ENCODE measurements at regions not wholly inside any gene's neighbourhood (a gene's known extent, or its start where the extent isn't known, plus 50 kb on each side); places are given as distances from the start of the nearest gene placed in this dataset.

DNA sequence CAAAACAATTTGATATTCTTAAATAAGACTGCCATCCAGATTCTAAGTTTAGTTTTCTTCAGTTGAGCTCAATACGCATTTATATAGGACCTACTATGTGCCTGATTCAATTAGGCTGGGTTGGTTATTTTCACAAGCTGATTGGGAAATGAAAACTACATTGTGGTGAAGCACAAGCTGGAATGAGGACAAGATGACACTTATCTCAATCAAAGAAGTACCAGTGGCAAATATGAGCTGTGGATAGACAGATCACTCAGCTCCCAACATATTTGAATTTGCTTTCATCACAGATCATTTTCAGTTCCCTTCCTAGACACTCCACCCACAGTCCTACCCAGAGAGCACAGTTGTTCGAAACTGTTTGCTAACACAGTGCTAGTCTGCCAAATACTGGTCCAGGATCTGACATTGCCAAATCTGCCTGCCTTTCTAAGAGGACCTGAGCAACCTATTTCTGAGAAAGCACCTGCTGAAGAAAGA, 74.7 kb downstream of the LLPH start:
- H3K36me3 ChIP-seq = no peaks in the 10 kb centered on the region
- H3K4me1 ChIP-seq = no peaks in the 10 kb centered on the region
- intact Hi-C loops (cut with DNase I; ENCODE audit: low total_unique reads) = no loop called here
- no peaks in the 10 kb centered on the region for H3K9me3 ChIP-seq
- H3K27me3 ChIP-seq = no peaks in the 10 kb centered on the region
- no peak overlapping the region for H3K27ac ChIP-seq
- TF ChIP-seq, protein P1, sequence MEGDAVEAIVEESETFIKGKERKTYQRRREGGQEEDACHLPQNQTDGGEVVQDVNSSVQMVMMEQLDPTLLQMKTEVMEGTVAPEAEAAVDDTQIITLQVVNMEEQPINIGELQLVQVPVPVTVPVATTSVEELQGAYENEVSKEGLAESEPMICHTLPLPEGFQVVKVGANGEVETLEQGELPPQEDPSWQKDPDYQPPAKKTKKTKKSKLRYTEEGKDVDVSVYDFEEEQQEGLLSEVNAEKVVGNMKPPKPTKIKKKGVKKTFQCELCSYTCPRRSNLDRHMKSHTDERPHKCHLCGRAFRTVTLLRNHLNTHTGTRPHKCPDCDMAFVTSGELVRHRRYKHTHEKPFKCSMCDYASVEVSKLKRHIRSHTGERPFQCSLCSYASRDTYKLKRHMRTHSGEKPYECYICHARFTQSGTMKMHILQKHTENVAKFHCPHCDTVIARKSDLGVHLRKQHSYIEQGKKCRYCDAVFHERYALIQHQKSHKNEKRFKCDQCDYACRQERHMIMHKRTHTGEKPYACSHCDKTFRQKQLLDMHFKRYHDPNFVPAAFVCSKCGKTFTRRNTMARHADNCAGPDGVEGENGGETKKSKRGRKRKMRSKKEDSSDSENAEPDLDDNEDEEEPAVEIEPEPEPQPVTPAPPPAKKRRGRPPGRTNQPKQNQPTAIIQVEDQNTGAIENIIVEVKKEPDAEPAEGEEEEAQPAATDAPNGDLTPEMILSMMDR (IDR thresholded peaks at IDR 0.05) = no peak
- TF ChIP-seq POLR2AphosphoS5 (IDR thresholded peaks at IDR 0.05) (no peak), POLR2A (IDR thresholded peaks at IDR 0.05) (no peak)
- DNase-seq (ENCODE audit: low spot score in 2 of 2) = no peak
- no peak overlapping the region for H3K4me3 ChIP-seq

DNA sequence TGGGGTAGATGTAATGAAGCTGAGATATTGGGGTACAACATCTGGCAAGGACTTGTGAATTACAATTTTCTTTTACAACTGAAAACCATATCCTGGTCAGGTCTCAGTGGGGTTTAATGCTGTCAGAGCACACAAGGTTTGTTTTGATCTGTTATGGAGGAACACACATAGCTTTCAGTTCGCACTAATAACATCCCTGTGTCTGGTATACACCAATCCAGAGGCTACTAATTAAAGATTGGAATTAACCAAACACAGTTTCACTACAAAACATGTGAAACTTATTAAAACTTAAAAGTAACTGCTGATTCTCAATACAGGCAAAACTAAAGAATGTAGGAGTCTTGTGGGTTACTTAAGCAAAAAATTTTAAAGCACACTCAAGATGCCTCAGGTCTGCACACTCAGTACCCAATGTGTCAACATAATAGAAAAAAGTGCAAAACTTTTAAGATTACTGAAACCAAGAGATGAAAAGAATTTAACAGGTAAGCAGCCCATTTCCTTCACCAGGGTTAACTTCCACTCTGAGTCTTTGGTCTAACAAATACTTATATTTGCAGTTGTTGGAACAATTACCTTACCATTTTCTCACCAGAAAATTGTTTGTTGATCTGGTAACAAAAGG, 77.4 kb downstream of the LLPH start:
- H3K36me3 ChIP-seq = no peaks in the 10 kb centered on the region
- no peak for DNase-seq (ENCODE audit: low spot score in 2 of 2)
- no peaks in the 10 kb centered on the region for H3K9me3 ChIP-seq
- intact Hi-C loops (cut with DNase I; ENCODE audit: low total_unique reads) = no loop called here
- no peaks in the 10 kb centered on the region for H3K27me3 ChIP-seq
- H3K4me1 ChIP-seq = no peaks in the 10 kb centered on the region
- no peak overlapping the region for H3K27ac ChIP-seq
- no peak overlapping the region for H3K4me3 ChIP-seq
- TF ChIP-seq, protein P1 (IDR thresholded peaks at IDR 0.05) = no peak
- TF ChIP-seq POLR2A (IDR thresholded peaks at IDR 0.05) (no peak), POLR2AphosphoS5 (IDR thresholded peaks at IDR 0.05) (no peak)

DNA sequence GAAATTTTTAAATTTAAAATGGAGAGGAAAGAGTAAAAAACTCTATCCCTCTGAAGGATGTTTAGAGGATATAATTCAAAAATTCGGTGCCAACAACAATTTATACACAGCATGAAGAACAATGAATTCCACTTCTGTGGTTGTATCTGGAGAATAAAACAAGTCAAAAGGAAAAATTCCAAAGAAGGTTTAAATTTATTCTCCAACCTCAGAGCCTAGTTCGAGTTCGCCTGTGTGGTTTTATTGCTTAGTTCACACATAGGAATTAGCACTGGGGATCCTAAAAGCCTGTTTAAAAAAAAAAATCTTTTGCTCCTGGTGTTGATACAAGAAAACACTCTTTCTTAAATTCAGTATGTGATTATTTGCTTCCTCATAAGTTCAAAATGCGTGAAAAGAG, 79.2 kb downstream of the LLPH start:
- Histone ChIP-seq H3K9me3 (no peaks in the 10 kb centered on the region), H3K27ac (no peak overlapping the region), H3K27me3 (no peaks in the 10 kb centered on the region), H3K36me3 (no peaks in the 10 kb centered on the region), H3K4me3 (no peak overlapping the region), H3K4me1 (no peaks in the 10 kb centered on the region)
- DNase-seq (ENCODE audit: low spot score in 2 of 2) = no peak
- intact Hi-C loops (cut with DNase I; ENCODE audit: low total_unique reads) = no loop called here
- TF ChIP-seq POLR2A (IDR thresholded peaks at IDR 0.05) (no peak), POLR2AphosphoS5 (IDR thresholded peaks at IDR 0.05) (no peak)
- TF ChIP-seq, protein P1 (IDR thresholded peaks at IDR 0.05) = no peak

DNA sequence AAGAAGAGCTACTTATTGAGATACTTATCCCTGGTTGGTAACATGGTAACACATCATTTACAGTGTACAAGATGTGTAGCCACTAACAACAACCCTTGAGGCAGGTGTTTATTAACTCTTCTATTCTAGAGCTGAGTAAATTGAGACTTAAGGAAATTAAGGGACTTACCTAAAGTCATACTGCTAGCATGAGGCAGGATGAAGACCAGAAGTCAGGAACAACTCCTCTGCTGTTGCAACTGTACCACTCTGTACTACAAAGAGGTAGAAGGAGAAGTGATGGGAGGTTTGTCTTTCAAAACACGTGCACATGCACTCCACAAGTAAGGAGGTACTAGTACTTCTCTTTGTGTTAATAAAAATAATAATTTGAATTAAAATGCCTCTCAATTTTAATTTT, 79.9 kb downstream of the LLPH start:
- no peak overlapping the region for H3K4me3 ChIP-seq
- DNase-seq (ENCODE audit: low spot score in 2 of 2) = no peak
- no peaks in the 10 kb centered on the region for H3K9me3 ChIP-seq
- no peaks in the 10 kb centered on the region for H3K4me1 ChIP-seq
- intact Hi-C loops (cut with DNase I; ENCODE audit: low total_unique reads) = no loop called here
- H3K27ac ChIP-seq = no peak overlapping the region
- TF ChIP-seq, protein P1 (IDR thresholded peaks at IDR 0.05) = no peak
- no peak for TF ChIP-seq POLR2A (IDR thresholded peaks at IDR 0.05)
- no peak for TF ChIP-seq POLR2AphosphoS5 (IDR thresholded peaks at IDR 0.05)
- no peaks in the 10 kb centered on the region for H3K27me3 ChIP-seq
- no peaks in the 10 kb centered on the region for H3K36me3 ChIP-seq

DNA sequence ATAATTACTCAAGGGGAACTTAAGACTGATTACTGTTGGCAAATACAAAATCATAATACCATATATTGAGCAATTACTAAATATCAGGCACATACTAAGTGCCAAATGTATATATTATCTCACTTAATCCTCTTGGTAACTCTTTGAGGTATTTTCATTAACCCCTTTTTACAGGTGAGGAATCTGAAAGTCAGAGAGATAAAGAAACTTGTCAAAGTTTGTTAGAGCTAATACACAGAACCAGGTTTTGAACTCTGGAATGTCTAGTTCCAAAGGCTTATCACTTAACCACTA, 80.3 kb downstream of the LLPH start:
- Histone ChIP-seq H3K4me3 (no peak overlapping the region), H3K4me1 (no peaks in the 10 kb centered on the region), H3K27me3 (no peaks in the 10 kb centered on the region), H3K36me3 (no peaks in the 10 kb centered on the region), H3K9me3 (no peaks in the 10 kb centered on the region), H3K27ac (no peak overlapping the region)
- intact Hi-C loops (cut with DNase I; ENCODE audit: low total_unique reads) = no loop called here
- DNase-seq (ENCODE audit: low spot score in 2 of 2) = no peak
- TF ChIP-seq, protein P1 (IDR thresholded peaks at IDR 0.05) = no peak
- TF ChIP-seq POLR2AphosphoS5 (IDR thresholded peaks at IDR 0.05) (no peak), POLR2A (IDR thresholded peaks at IDR 0.05) (no peak)
